Testis (tissue), 2 donors: ENCODE measurements at regions not wholly inside any gene's neighbourhood (a gene's known extent, or its start where the extent isn't known, plus 50 kb on each side); places are given as distances from the start of the nearest gene placed in this dataset.

ENCODE experiments used
- CTCF ChIP-seq, 3 experiments: fragments of 450-650 bp in 2 of 3; fragments of 200-600 bp in 1 of 3; sonication (generic) in 1 of 3; IDR thresholded peaks; one replicate each; pipeline ENCODE4 v1.5.1; 2016 to 2019; ENCODE audit warnings: antibody characterized with exemption in 3 of 3, mild to moderate bottlenecking in 2 of 3, moderate library complexity in 1 of 3
- POLR2A ChIP-seq: fragments of 450-650 bp; IDR thresholded peaks from one replicate; pipeline ENCODE4 v1.6.1; 2017; ENCODE audit warnings: antibody characterized with exemption, mild to moderate bottlenecking, moderate library complexity

GRCh38 chr5:105947461-105947860, 1723.3 kb downstream of the EFNA5 start:
- no peak for TF ChIP-seq CTCF (IDR thresholded peaks at IDR 0.05)
- no peak for TF ChIP-seq POLR2A
